HepG2 (cell line): ENCODE measurements at regions not wholly inside any gene's neighbourhood (a gene's known extent, or its start where the extent isn't known, plus 50 kb on each side); places are given as distances from the start of the nearest gene placed in this dataset.

Experiments
- ATAC-seq: fragments of 200-7000 bp; cut with Tn5 transposase; 3 replicates; pipeline ENCODE4 v1.9.1; 2020; ENCODE audit warnings: mild to moderate bottlenecking, moderate library complexity
- BruUV-seq: library from RNA; stranded (reverse); fragments of 400-500 nt; replicated peaks from 2 replicates; lab custom pipeline; 2021; lab: Mats Ljungman, UMichigan
- CTCF ChIA-PET: fragments of 300-600 bp; formaldehyde crosslinking; extraction: SDS; loops from one replicate; lab custom pipeline; 2021; ENCODE audit warnings: low total read pairs, inconsistent platforms, low intra/inter-chr PET ratio; lab: Yijun Ruan, JAX
- POLR2A ChIA-PET: fragments of 350-600 bp; sonication (Branson Sonifier 250); formaldehyde crosslinking; loops from one replicate; lab custom pipeline; 2020; ENCODE audit warnings: antibody characterized with exemption, inconsistent platforms; lab: Yijun Ruan, JAX
- DNase-seq: peaks from one replicate; pipeline ENCODE4 v3.0.0-alpha.2; 2015; ENCODE audit warnings: low spot score
- FAIRE-seq: peaks from 3 replicates; lab custom pipeline; 2011; peaks lifted over from hg19 to GRCh38; lab: Jason Lieb, UNC
- H2AFZ ChIP-seq: one replicate; pipeline ENCODE4 v1.6.1; 2011; ENCODE audit warnings: low read length, inconsistent platforms
- H3K27ac ChIP-seq: fragments of 300-600 bp; 3 replicates; pipeline ENCODE4 v1.8.0; 2011; ENCODE audit warnings: mixed run types, mild to moderate bottlenecking, mixed read lengths, low read length, inconsistent platforms; ENCODE audit not compliant: insufficient read depth; ENCODE audit errors: extremely low read length
- H3K27me3 ChIP-seq, 2 experiments: fragments of 200-600 bp in 1 of 2; 2 replicates in 1 of 2; 3 replicates in 1 of 2; pipeline versions ENCODE4 v1.6.0 to v1.8.0; 2011; ENCODE audit warnings: low read length in 2 of 2, mild to moderate bottlenecking in 2 of 2, moderate library complexity in 2 of 2, inconsistent platforms in 1 of 2; ENCODE audit not compliant: insufficient read depth in 2 of 2, control insufficient read depth in 1 of 2
- H3K36me3 ChIP-seq, 2 experiments: fragments of 200-600 bp in 1 of 2; replicated peaks in 1 of 2; 2 replicates in 1 of 2; 3 replicates in 1 of 2; pipeline versions ENCODE4 v1.5.1 to v1.8.0; 2011; ENCODE audit warnings: low read length in 2 of 2, inconsistent platforms in 1 of 2; ENCODE audit not compliant: insufficient read depth in 2 of 2, control insufficient read depth in 1 of 2
- H3K4me1 ChIP-seq: 2 replicates; pipeline ENCODE4 v1.5.1; 2012; ENCODE audit warnings: low read length, inconsistent platforms; ENCODE audit not compliant: insufficient read depth
- H3K4me2 ChIP-seq: 2 replicates; pipeline ENCODE4 v1.6.0; 2011; ENCODE audit warnings: low read depth, low read length, inconsistent platforms
- H3K4me3 ChIP-seq, 3 experiments: fragments of 200-600 bp in 1 of 3; sonication (generic), shearing (Covaris generic) in 1 of 3; replicated peaks in 1 of 3; 2 replicates each; pipeline ENCODE4 v1.5.1; 2011 to 2016; ENCODE audit warnings: low read length in 3 of 3, inconsistent platforms in 2 of 3, low read depth in 2 of 3, mild to moderate bottlenecking in 2 of 3, control low read depth in 1 of 3, mixed read lengths in 1 of 3; ENCODE audit not compliant: insufficient read depth in 1 of 3
- H3K79me2 ChIP-seq: one replicate; pipeline ENCODE4 v1.6.1; 2011; ENCODE audit warnings: low read length, inconsistent platforms; ENCODE audit not compliant: insufficient read depth
- H3K9ac ChIP-seq: 2 replicates; pipeline ENCODE4 v1.6.0; 2011; ENCODE audit warnings: mild to moderate bottlenecking, low read depth, low read length, inconsistent platforms; ENCODE audit not compliant: insufficient read depth
- H3K9me3 ChIP-seq: 2 replicates; pipeline ENCODE4 v1.5.1; 2012; ENCODE audit warnings: mild to moderate bottlenecking, low read length
- H4K20me1 ChIP-seq: 2 replicates; pipeline ENCODE4 v1.6.0; 2011; ENCODE audit warnings: inconsistent platforms, mild to moderate bottlenecking, low read length, moderate library complexity; ENCODE audit not compliant: insufficient read depth
- CREB1 ChIP-seq, 2 experiments: fragments of 450-650 bp in 1 of 2; IDR thresholded peaks; 2 replicates each; pipeline ENCODE4 v1.6.1; 2016 to 2017; ENCODE audit warnings: control low read depth in 1 of 2, mild to moderate bottlenecking in 1 of 2, missing compliant biosample characterization in 1 of 2, missing genetic modification characterization in 1 of 2
- CREM ChIP-seq, 2 experiments: sonication (generic) in 1 of 2; formaldehyde crosslinking in 1 of 2; IDR thresholded peaks; 2 replicates each; pipeline versions ENCODE4 v1.4.0 to v1.6.1; 2016 to 2020; ENCODE audit warnings: antibody characterized with exemption in 1 of 2, mild to moderate bottlenecking in 1 of 2, missing genetic modification reagents in 1 of 2
- DNMT3B ChIP-seq: conservative IDR thresholded peaks from 2 replicates; pipeline ENCODE4 v1.6.1; 2016; ENCODE audit warnings: missing biosample characterization, control low read depth
- GATAD1 ChIP-seq: IDR thresholded peaks from 2 replicates; pipeline ENCODE4 v1.6.1; 2016; ENCODE audit warnings: missing genetic modification reagents, missing compliant biosample characterization
- KDM4B ChIP-seq: sonication (generic); formaldehyde crosslinking; IDR thresholded peaks from 2 replicates; pipeline ENCODE4 v1.4.0; 2020; ENCODE audit warnings: missing genetic modification reagents
- MED1 ChIP-seq: sonication (generic); formaldehyde crosslinking; IDR thresholded peaks from 2 replicates; pipeline ENCODE4 v1.4.0; 2020; ENCODE audit warnings: missing genetic modification reagents
- MEIS1 ChIP-seq: sonication (generic); formaldehyde crosslinking; IDR thresholded peaks from 2 replicates; pipeline ENCODE4 v1.9.0; 2021; ENCODE audit warnings: mild to moderate bottlenecking, missing genetic modification reagents, moderate library complexity, borderline replicate concordance
- RFXANK ChIP-seq: IDR thresholded peaks from 2 replicates; pipeline ENCODE4 v1.6.1; 2016
- SP4 ChIP-seq: sonication (generic); formaldehyde crosslinking; IDR thresholded peaks from 2 replicates; pipeline ENCODE4 v1.8.1; 2023; ENCODE audit warnings: mild to moderate bottlenecking, missing genetic modification reagents
- ZNF263 ChIP-seq: sonication (generic); formaldehyde crosslinking; IDR thresholded peaks from 2 replicates; pipeline ENCODE4 v1.4.0; 2020; ENCODE audit warnings: missing genetic modification reagents
- WGBS: methylation state at CpG from one replicate; pipeline ENCODE4 v1.1.6; 2017; ENCODE audit warnings: low lambda C conversion rate; 5-methylcytosine and 5-hydroxymethylcytosine counted together
- in situ Hi-C: cut with HindIII; loops from 2 replicates; pipeline ENCODE4 v1.10.0; 2017; ENCODE audit warnings: low pct_unique_long_range_greater_than_20kb; ENCODE audit not compliant: extremely low pct_ligation_motif_present
- intact Hi-C: fragments of 100-400 bp; cut with micrococcal nuclease; formaldehyde crosslinking; loops from one replicate; pipeline ENCODE4 v1.10.0; 2022; ENCODE audit not compliant: unreplicated experiment
- TF ChIP-seq, protein P1 (sequence below): sonication (generic); formaldehyde crosslinking; IDR thresholded peaks from 2 replicates; pipeline ENCODE4 v1.8.1; 2023; ENCODE audit warnings: mild to moderate bottlenecking, missing genetic modification reagents

GRCh38 chr3:7960601-7961000 lies 541.0 kb upstream of the LMCD1 start:
- ChIA-PET POLR2A (no interaction called here), CTCF (no interaction called here)
- no peak overlapping the region for H3K4me2 ChIP-seq
- no peak overlapping the region for H3K4me3 ChIP-seq
- ATAC-seq (no peak), DNase-seq (no peak), FAIRE-seq (no peak)
- H4K20me1 ChIP-seq = no peaks in the 10 kb centered on the region
- peaks cover 10% of the 10 kb centered on the region for H3K9me3 ChIP-seq
- in situ Hi-C loops = no loop called here
- no peak overlapping the region for H3K27ac ChIP-seq
- H2AFZ ChIP-seq = no peak overlapping the region
- H3K9ac ChIP-seq = no peak overlapping the region
- no peaks in the 10 kb centered on the region for H3K27me3 ChIP-seq
- intact Hi-C loops = no loop called here
- no peaks in the 10 kb centered on the region for H3K79me2 ChIP-seq
- H3K36me3 ChIP-seq = no peaks in the 10 kb centered on the region
- no TSS peak for BruUV-seq
- TF ChIP-seq KDM4B (CRISPR knock-in tag) (no peak), SP4 (CRISPR knock-in tag) (no peak), GATAD1 (CRISPR knock-in tag) (no peak), MEIS1 (no peak), DNMT3B (no peak), CREB1 (IDR thresholded peaks at IDR 0.05) (no peak), CREB1 (CRISPR knock-in tag; IDR thresholded peaks at IDR 0.05) (no peak), CREM (IDR thresholded peaks at IDR 0.05) (no peak), CREM (CRISPR knock-in tag; IDR thresholded peaks at IDR 0.05) (no peak), ZNF263 (CRISPR knock-in tag) (no peak), MED1 (CRISPR knock-in tag) (no peak), RFXANK (no peak)
- TF ChIP-seq, protein P1, sequence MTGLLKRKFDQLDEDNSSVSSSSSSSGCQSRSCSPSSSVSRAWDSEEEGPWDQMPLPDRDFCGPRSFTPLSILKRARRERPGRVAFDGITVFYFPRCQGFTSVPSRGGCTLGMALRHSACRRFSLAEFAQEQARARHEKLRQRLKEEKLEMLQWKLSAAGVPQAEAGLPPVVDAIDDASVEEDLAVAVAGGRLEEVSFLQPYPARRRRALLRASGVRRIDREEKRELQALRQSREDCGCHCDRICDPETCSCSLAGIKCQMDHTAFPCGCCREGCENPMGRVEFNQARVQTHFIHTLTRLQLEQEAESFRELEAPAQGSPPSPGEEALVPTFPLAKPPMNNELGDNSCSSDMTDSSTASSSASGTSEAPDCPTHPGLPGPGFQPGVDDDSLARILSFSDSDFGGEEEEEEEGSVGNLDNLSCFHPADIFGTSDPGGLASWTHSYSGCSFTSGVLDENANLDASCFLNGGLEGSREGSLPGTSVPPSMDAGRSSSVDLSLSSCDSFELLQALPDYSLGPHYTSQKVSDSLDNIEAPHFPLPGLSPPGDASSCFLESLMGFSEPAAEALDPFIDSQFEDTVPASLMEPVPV (CRISPR knock-in tag) = no peak
- no peaks in the 10 kb centered on the region for H3K4me1 ChIP-seq
- 32% methylated on average over 4 of the region's 4 CpGs for WGBS
